ENCODE measurements at regions not wholly inside any gene's neighbourhood (a gene's known extent, or its start where the extent isn't known, plus 50 kb on each side); places are given as distances from the start of the nearest gene placed in this dataset.

GRCh38 chr13:88144580-88144979 lies 473.4 kb downstream of the SLITRK5 start:
- no peaks in the 10 kb centered on the region for H3K27me3 ChIP-seq
- H3K9me3 ChIP-seq: no peaks in the 10 kb centered on the region
- TF ChIP-seq, protein P1, sequence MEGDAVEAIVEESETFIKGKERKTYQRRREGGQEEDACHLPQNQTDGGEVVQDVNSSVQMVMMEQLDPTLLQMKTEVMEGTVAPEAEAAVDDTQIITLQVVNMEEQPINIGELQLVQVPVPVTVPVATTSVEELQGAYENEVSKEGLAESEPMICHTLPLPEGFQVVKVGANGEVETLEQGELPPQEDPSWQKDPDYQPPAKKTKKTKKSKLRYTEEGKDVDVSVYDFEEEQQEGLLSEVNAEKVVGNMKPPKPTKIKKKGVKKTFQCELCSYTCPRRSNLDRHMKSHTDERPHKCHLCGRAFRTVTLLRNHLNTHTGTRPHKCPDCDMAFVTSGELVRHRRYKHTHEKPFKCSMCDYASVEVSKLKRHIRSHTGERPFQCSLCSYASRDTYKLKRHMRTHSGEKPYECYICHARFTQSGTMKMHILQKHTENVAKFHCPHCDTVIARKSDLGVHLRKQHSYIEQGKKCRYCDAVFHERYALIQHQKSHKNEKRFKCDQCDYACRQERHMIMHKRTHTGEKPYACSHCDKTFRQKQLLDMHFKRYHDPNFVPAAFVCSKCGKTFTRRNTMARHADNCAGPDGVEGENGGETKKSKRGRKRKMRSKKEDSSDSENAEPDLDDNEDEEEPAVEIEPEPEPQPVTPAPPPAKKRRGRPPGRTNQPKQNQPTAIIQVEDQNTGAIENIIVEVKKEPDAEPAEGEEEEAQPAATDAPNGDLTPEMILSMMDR (IDR thresholded peaks at IDR 0.05): no peak
- TF ChIP-seq POLR2AphosphoS5 (IDR thresholded peaks at IDR 0.05): no peak
- no peak for TF ChIP-seq POLR2A (IDR thresholded peaks at IDR 0.05)
- no peaks in the 10 kb centered on the region for H3K36me3 ChIP-seq
- H3K27ac ChIP-seq: no peak overlapping the region
- no peak overlapping the region for H3K4me3 ChIP-seq
- no peak for DNase-seq (ENCODE audit: low spot score in 2 of 2)
- H3K4me1 ChIP-seq: no peaks in the 10 kb centered on the region
- intact Hi-C loops (cut with DNase I; ENCODE audit: low total_unique reads): no loop called here

- Histone ChIP-seq H3K9me3 (no peaks in the 10 kb centered on the region), H3K4me3 (no peak overlapping the region), H3K27me3 (no peaks in the 10 kb centered on the region), H3K27ac (no peak overlapping the region), H3K4me1 (no peaks in the 10 kb centered on the region), H3K36me3 (no peaks in the 10 kb centered on the region)
- no peak for DNase-seq (ENCODE audit: low spot score in 2 of 2)
- no peak for TF ChIP-seq POLR2A (IDR thresholded peaks at IDR 0.05)
- TF ChIP-seq, protein P1 (IDR thresholded peaks at IDR 0.05): no peak
- TF ChIP-seq POLR2AphosphoS5 (IDR thresholded peaks at IDR 0.05): no peak
- intact Hi-C loops (cut with DNase I; ENCODE audit: low total_unique reads): no loop called here
Observed at GRCh38 chr13:88153353-88153752, 482.2 kb downstream of the SLITRK5 start.

DNA sequence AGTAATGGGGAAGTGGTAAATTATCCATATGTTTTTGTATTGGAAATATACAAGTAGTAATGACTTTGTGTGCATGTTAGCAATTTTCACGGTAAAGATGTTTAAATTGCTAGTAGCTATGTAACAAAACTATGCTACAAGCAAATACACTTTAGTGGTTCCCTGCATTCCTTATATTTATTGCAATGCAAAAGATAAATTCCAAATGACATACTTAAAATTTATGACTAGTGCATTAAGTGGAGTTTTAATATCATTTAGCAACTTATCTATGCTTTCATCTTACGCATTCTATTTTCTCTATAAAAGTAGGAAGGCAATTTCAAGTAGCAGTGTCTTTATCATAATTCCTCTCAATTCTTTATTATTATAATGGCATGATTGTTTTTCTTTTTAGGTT lies 482.8 kb downstream of the SLITRK5 start:
- no peaks in the 10 kb centered on the region for H3K36me3 ChIP-seq
- no peaks in the 10 kb centered on the region for H3K9me3 ChIP-seq
- intact Hi-C loops (cut with DNase I; ENCODE audit: low total_unique reads): no loop called here
- H3K27ac ChIP-seq: no peak overlapping the region
- no peak for DNase-seq (ENCODE audit: low spot score in 2 of 2)
- TF ChIP-seq, protein P1 (IDR thresholded peaks at IDR 0.05): no peak
- TF ChIP-seq POLR2AphosphoS5 (IDR thresholded peaks at IDR 0.05) (no peak), POLR2A (IDR thresholded peaks at IDR 0.05) (no peak)
- H3K4me3 ChIP-seq: no peak overlapping the region
- H3K4me1 ChIP-seq: no peaks in the 10 kb centered on the region
- no peaks in the 10 kb centered on the region for H3K27me3 ChIP-seq

GRCh38 chr13:88162076-88162702 lies 491.0 kb downstream of the SLITRK5 start:
- H3K4me1 ChIP-seq: no peaks in the 10 kb centered on the region
- intact Hi-C loops (cut with DNase I; ENCODE audit: low total_unique reads): no loop called here

GRCh38 chr13:88176231-88176630 lies 505.1 kb downstream of the SLITRK5 start:
- Histone ChIP-seq H3K4me1 (no peaks in the 10 kb centered on the region), H3K9me3 (no peaks in the 10 kb centered on the region), H3K4me3 (no peak overlapping the region), H3K27ac (no peak overlapping the region), H3K27me3 (no peaks in the 10 kb centered on the region), H3K36me3 (no peaks in the 10 kb centered on the region)
- DNase-seq (ENCODE audit: low spot score in 2 of 2): no peak
- intact Hi-C loops (cut with DNase I; ENCODE audit: low total_unique reads): no loop called here
- no peak for TF ChIP-seq POLR2AphosphoS5 (IDR thresholded peaks at IDR 0.05)

More at GRCh38 chr13:88162076-88162702, 491.0 kb downstream of the SLITRK5 start:
- no peak for DNase-seq (ENCODE audit: low spot score in 2 of 2)
- Histone ChIP-seq H3K36me3 (no peaks in the 10 kb centered on the region), H3K4me3 (no peak overlapping the region), H3K27me3 (no peaks in the 10 kb centered on the region), H3K9me3 (no peaks in the 10 kb centered on the region), H3K27ac (no peak overlapping the region)
- TF ChIP-seq, protein P1 (IDR thresholded peaks at IDR 0.05): no peak
- no peak for TF ChIP-seq POLR2AphosphoS5 (IDR thresholded peaks at IDR 0.05)
- TF ChIP-seq POLR2A (IDR thresholded peaks at IDR 0.05): no peak
